DLD1 (cell line): ENCODE measurements at regions not wholly inside any gene's neighbourhood (a gene's known extent, or its start where the extent isn't known, plus 50 kb on each side); places are given as distances from the start of the nearest gene placed in this dataset.

ENCODE experiments used
- in situ Hi-C: cut with HindIII; loops from 2 replicates; pipeline ENCODE4 v1.10.0; 2017; ENCODE audit warnings: low sequenced_read_pairs

GRCh38 chr3:117434661-117435412 lies 725.3 kb downstream of the TUSC7 start:
- in situ Hi-C loops = no loop called here

- in situ Hi-C loops = no loop called here
Observed at GRCh38 chr3:117435506-117435905, 725.9 kb downstream of the TUSC7 start.

DNA sequence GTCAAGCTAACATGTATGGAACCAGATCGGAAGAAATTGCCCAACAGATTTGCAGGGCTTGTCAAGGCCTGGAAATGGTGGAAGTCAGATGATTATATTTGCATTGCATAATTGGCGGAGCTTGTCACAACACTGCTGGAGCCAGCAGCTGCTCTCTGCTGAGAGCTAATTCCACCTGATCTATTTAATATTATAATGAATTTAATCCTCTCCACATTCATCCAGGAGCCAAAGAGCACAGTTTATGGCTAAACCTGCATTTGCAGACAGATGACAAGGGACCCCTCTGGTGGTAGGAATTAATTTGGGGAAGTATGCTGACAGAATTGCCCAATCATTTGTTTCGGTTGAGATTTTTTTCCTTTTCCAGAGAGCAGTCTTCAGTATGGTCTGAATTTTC lies 730.2 kb downstream of the TUSC7 start:
- in situ Hi-C loops = no loop called here

GRCh38 chr3:117441851-117442250 lies 732.3 kb downstream of the TUSC7 start:
- in situ Hi-C loops = no loop called here

GRCh38 chr3:117442566-117442965 lies 733.0 kb downstream of the TUSC7 start:
- in situ Hi-C loops = no loop called here

GRCh38 chr3:117443014-117443413 lies 733.4 kb downstream of the TUSC7 start:
- in situ Hi-C loops = no loop called here

GRCh38 chr3:117444175-117444574 lies 734.6 kb downstream of the TUSC7 start:
- in situ Hi-C loops = no loop called here

DNA sequence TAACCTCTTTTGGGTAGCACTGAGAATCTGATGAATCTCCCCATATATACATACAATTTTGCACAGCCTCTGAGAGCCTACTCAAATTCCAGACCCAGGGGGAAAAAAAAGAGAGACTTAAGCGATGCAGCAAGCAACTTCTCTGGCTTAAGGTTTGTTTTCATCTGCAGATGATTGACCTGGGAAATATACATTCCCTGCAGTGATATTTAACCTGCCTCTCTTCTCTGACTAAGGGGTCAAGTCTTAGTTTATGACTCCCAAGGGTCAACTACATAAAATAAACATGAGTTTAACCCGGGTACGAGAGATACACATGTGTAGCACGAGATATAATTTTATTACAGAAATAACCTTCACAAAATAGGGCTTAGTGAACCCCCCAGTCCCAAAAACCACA lies 737.8 kb downstream of the TUSC7 start:
- in situ Hi-C loops = no loop called here

DNA sequence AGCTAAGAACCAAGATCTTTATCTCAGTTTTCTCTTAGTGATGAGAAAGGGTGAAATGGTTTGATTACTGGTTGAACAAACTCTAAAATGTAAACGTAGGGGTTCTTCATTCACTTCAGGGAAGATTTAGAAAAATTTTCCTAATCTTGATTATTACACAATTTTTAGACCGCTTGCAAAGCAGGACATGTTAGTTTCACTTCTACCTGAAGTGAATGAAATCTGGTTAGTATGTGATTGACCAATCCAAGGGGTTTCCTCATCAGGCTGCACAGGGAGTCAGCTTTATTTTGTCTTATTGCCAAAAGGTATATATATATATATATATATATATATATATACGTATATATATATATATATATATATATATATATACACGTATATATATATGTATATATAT lies 740.4 kb downstream of the TUSC7 start:
- in situ Hi-C loops = no loop called here

DNA sequence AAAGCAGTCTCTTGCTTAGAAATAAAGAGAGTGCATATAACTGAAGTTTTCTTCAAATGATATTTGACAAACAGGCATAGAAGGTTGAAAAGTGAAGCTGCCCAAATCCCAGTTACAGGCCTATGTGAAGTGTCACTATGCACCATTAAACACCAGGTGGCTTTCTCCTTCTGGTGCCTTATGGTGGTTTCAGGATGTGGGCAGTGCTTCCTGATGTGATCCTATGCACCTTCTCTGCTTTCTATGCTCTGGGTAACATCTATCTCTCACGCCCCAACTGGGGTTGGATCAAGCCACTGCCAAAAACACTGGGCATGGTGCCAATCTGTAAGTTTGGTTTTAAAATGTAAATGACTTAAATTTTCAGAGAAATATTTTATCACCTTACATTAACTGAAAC lies 744.7 kb downstream of the TUSC7 start:
- in situ Hi-C loops = no loop called here

- in situ Hi-C loops = no loop called here
Observed at GRCh38 chr3:117454908-117455307, 745.3 kb downstream of the TUSC7 start.

GRCh38 chr3:117455782-117456181 lies 746.2 kb downstream of the TUSC7 start:
- in situ Hi-C loops = no loop called here

- in situ Hi-C loops = no loop called here
Observed at GRCh38 chr3:117463276-117464115, 753.9 kb downstream of the TUSC7 start.

DNA sequence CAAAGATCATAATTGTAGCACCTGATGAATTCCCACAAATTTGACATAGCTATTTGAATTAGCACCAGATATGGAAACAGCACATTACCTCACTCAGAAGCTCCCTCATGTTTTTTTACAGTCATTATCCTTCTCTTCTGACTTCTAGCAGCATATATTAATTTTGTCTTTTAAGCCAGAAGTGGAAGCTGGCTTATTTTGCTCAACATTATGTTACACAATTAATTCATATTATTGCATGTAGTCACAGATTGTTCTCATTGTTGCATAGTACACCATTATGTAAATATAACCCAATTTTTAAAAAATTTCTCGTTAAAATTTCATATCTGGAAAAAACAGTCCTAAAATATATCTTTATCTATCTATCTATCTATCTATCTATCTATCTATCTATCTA lies 762.3 kb downstream of the TUSC7 start:
- in situ Hi-C loops = no loop called here

- in situ Hi-C loops = no loop called here
Observed at GRCh38 chr3:117473981-117474538, 764.5 kb downstream of the TUSC7 start.

- in situ Hi-C loops = no loop called here
Observed at GRCh38 chr3:117476572-117476971, 767.0 kb downstream of the TUSC7 start.

DNA sequence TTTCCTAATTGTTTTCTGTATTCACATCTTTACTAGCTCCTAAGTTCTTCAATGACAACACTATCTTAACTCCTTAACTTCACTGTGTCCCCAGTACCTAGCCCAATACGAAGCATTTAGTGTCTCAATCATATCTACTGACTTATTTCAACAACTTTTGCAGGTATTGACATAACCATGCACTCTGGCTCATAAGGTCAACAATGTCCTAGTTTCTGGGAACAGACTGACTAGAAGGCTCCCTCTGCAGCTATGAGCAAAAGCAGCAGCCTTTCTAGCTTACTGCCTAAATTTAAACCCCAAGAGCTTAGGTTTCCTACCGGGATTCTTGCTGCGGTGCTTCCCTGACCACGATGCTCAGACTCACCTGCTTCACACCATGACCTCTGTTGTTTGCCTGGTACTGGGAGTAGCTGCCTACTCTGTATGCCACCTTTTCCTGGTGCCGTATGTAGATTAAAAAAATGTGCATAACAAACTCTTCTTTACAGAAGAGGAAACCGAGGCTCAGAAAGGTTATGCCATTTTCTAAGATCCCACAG lies 767.7 kb downstream of the TUSC7 start:
- in situ Hi-C loops = no loop called here

GRCh38 chr3:117479095-117479494 lies 769.5 kb downstream of the TUSC7 start:
- in situ Hi-C loops = no loop called here

- in situ Hi-C loops = no loop called here
Observed at GRCh38 chr3:117480525-117480924, 770.9 kb downstream of the TUSC7 start.

- in situ Hi-C loops = no loop called here
Observed at GRCh38 chr3:117480972-117481371, 771.4 kb downstream of the TUSC7 start.

GRCh38 chr3:117483839-117484238 lies 774.3 kb downstream of the TUSC7 start:
- in situ Hi-C loops = no loop called here

- in situ Hi-C loops = no loop called here
Observed at GRCh38 chr3:117485841-117486240, 776.3 kb downstream of the TUSC7 start.
